GM12864 (cell line): ENCODE measurements at regions not wholly inside any gene's neighbourhood (a gene's known extent, or its start where the extent isn't known, plus 50 kb on each side); places are given as distances from the start of the nearest gene placed in this dataset.
"Not testable (repeated sequence)": the region's sequence is repeated elsewhere in the genome, so short reads cannot be mapped to it uniquely, and the experiment has no call there.

ENCODE experiments used
- DNase-seq: peaks from one replicate; pipeline ENCODE4 v3.0.0-alpha.2; 2011; ENCODE audit warnings: low read depth
- H3K4me3 ChIP-seq: 2 replicates; pipeline ENCODE4 v1.5.1; 2011; ENCODE audit warnings: mild to moderate bottlenecking, low read depth, low read length, control low read depth
- CTCF ChIP-seq: IDR thresholded peaks from 2 replicates; pipeline ENCODE4 v1.5.1; 2011; ENCODE audit warnings: low read depth, mild to moderate bottlenecking, moderate library complexity, low read length, control low read depth, inconsistent platforms; ENCODE audit errors: missing control alignments

- no peak for TF ChIP-seq CTCF
- DNase-seq: no peak
- H3K4me3 ChIP-seq: no peak overlapping the region
Measured at GRCh38 chr5:87579678-87580077, 166.9 kb upstream of the CCNH start.

- no peak overlapping the region for H3K4me3 ChIP-seq
- TF ChIP-seq CTCF: no peak
- DNase-seq: no peak
Measured at GRCh38 chr5:87576867-87577266, 164.1 kb upstream of the CCNH start.

GRCh38 chr5:87576306-87576705 is 163.6 kb upstream of the CCNH start:
- not testable (repeated sequence) for H3K4me3 ChIP-seq, DNase-seq

- TF ChIP-seq CTCF: no peak
- no peak for DNase-seq
- no peak overlapping the region for H3K4me3 ChIP-seq
Measured at GRCh38 chr5:87574106-87574505, 161.4 kb upstream of the CCNH start.

GRCh38 chr5:87572611-87573010 is 159.9 kb upstream of the CCNH start:
- no peak for TF ChIP-seq CTCF
- no peak for DNase-seq

GRCh38 chr5:87572090-87572489 is 159.4 kb upstream of the CCNH start:
- no peak for DNase-seq
- H3K4me3 ChIP-seq: no peak overlapping the region
- TF ChIP-seq CTCF: no peak

More at GRCh38 chr5:87572611-87573010, 159.9 kb upstream of the CCNH start:
- H3K4me3 ChIP-seq: no peak overlapping the region

GRCh38 chr5:87570366-87570765 is 157.6 kb upstream of the CCNH start:
- no peak overlapping the region for H3K4me3 ChIP-seq
- no peak for DNase-seq
- no peak for TF ChIP-seq CTCF

GRCh38 chr5:87562068-87562467 is 149.3 kb upstream of the CCNH start:
- no peak for TF ChIP-seq CTCF
- no peak for DNase-seq

More at GRCh38 chr5:87562068-87562467, 149.3 kb upstream of the CCNH start:
- no peak overlapping the region for H3K4me3 ChIP-seq
